DND-41 (cell line): ENCODE measurements at regions not wholly inside any gene's neighbourhood (a gene's known extent, or its start where the extent isn't known, plus 50 kb on each side); places are given as distances from the start of the nearest gene placed in this dataset.

Experiments used
- ATAC-seq: fragments of 200-7000 bp; cut with Tn5 transposase; 3 replicates; pipeline ENCODE4 v1.9.1; 2021; ENCODE audit warnings: low read depth; ENCODE audit not compliant: insufficient read depth
- DNase-seq: peaks from one replicate; pipeline ENCODE4 v3.0.0-alpha.2; 2020
- H2AFZ ChIP-seq: 2 replicates; pipeline ENCODE4 v1.6.0; 2012; ENCODE audit warnings: low read depth, low read length
- H3K27ac ChIP-seq: 2 replicates; pipeline ENCODE4 v1.5.1; 2012; ENCODE audit warnings: low read length, inconsistent platforms
- H3K27me3 ChIP-seq: fragments of 200-600 bp; sonication (generic); 2 replicates; pipeline ENCODE4 v1.6.0; 2012; ENCODE audit warnings: low read length, mild to moderate bottlenecking, inconsistent platforms; ENCODE audit not compliant: insufficient read depth, poor library complexity
- H3K36me3 ChIP-seq: 2 replicates; pipeline ENCODE4 v1.5.1; 2012; ENCODE audit warnings: low read length, inconsistent platforms; ENCODE audit not compliant: insufficient read depth
- H3K4me1 ChIP-seq: 2 replicates; pipeline ENCODE4 v1.5.1; 2012; ENCODE audit warnings: mild to moderate bottlenecking, low read length; ENCODE audit not compliant: insufficient read depth
- H3K4me2 ChIP-seq: 2 replicates; pipeline ENCODE4 v1.6.0; 2012; ENCODE audit warnings: mild to moderate bottlenecking, moderate library complexity, low read length, inconsistent platforms; ENCODE audit not compliant: insufficient read depth
- H3K4me3 ChIP-seq, 2 experiments: fragments of 200-600 bp in 1 of 2; shearing (Covaris generic) in 1 of 2; 2 replicates each; pipeline ENCODE4 v1.5.1; 2012 to 2016; ENCODE audit warnings: inconsistent platforms in 2 of 2, low read length in 2 of 2, mild to moderate bottlenecking in 2 of 2, low read depth in 1 of 2, moderate library complexity in 1 of 2
- H3K79me2 ChIP-seq: 2 replicates; pipeline ENCODE4 v1.6.0; 2012; ENCODE audit warnings: low read length, inconsistent platforms; ENCODE audit not compliant: insufficient read depth
- H3K9ac ChIP-seq: 2 replicates; pipeline ENCODE4 v1.6.0; 2012; ENCODE audit warnings: low read depth, mild to moderate bottlenecking, inconsistent platforms, low read length, moderate library complexity
- H3K9me3 ChIP-seq: 2 replicates; pipeline ENCODE4 v1.5.1; 2012; ENCODE audit warnings: low read length, moderate library complexity, mild to moderate bottlenecking, inconsistent platforms; ENCODE audit not compliant: insufficient read depth, severe bottlenecking
- H4K20me1 ChIP-seq: 2 replicates; pipeline ENCODE4 v1.6.0; 2012; ENCODE audit warnings: low read length; ENCODE audit not compliant: insufficient read depth
- CTCF ChIP-seq: IDR thresholded peaks from 2 replicates; pipeline ENCODE4 v1.5.1; 2012; ENCODE audit warnings: borderline replicate concordance, low read length, moderate library complexity, mild to moderate bottlenecking; ENCODE audit not compliant: poor library complexity, severe bottlenecking; ENCODE audit errors: extremely low read depth
- EZH2 ChIP-seq: IDR thresholded peaks from 3 replicates; pipeline ENCODE4 v1.6.1; 2012; ENCODE audit warnings: borderline replicate concordance, low read depth, mild to moderate bottlenecking, moderate library complexity, low read length, inconsistent platforms; ENCODE audit not compliant: severe bottlenecking

DNA sequence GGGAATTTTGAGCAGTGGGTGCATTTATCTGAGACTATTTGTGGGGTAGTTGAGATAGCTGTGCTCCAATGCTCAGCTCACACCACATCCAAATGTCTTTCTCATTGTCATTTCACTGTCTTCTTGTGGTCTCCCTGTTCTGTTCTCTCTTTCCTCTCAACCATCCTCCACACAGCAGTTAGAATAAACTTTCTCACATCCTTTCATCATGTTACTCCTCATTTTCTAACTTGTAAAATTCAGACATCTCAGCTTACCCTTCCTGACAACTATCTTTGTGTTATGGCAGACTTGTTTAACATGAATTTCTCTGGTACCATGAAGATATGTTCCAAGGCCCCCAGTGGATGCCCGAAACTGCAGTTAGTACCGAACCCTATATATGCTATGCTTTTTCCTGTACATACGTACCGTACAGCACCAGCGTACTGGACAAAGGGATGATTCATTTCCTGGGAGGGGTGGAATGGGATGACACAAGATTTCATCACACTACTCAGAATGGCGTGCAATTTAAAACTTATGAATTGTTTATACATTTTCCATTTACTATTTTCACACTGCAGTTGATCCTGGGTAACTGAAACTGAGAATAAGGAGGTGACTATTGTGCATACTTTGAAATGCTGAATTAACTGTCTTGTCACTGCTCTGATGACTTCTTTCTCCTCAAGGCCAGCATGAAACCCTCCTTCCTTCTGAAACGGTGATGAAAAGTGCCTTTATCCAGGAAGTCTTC is 177.1 kb upstream of the SLC38A2 start:
- H3K27ac ChIP-seq, result peak overlapping the region; percentile 15; the same call in 1 of the 2 replicates
- peaks cover 31% of the 10 kb centered on the region for H3K4me1 ChIP-seq
- no peak overlapping the region for H3K9ac ChIP-seq
- H3K36me3 ChIP-seq, result 0 out of 2 replicates have a peak, but pooled peaks cover 2% of the 10 kb centered on the region
- no peaks in the 10 kb centered on the region for H4K20me1 ChIP-seq
- no peak for DNase-seq
- peaks cover 8% of the 10 kb centered on the region for H3K9me3 ChIP-seq
- no peaks in the 10 kb centered on the region for H3K27me3 ChIP-seq
- ATAC-seq, result peak; percentile 62
- H3K4me3 ChIP-seq, result no peak overlapping the region
- no peak overlapping the region for H2AFZ ChIP-seq
- no peak overlapping the region for H3K4me2 ChIP-seq
- no peaks in the 10 kb centered on the region for H3K79me2 ChIP-seq
- TF ChIP-seq EZH2, result no peak

GRCh38 chr12:46548605-46549071 is 176.1 kb upstream of the SLC38A2 start:
- Histone ChIP-seq H4K20me1 (no peaks in the 10 kb centered on the region), H3K4me2 (no peak overlapping the region), H3K27ac (peak overlapping the region; percentile 25; the same call in 1 of the 2 replicates), H3K9me3 (peaks cover 8% of the 10 kb centered on the region), H3K4me1 (peaks cover 31% of the 10 kb centered on the region), H3K36me3 (0 out of 2 replicates have a peak, but pooled peaks cover 2% of the 10 kb centered on the region), H2AFZ (no peak overlapping the region), H3K4me3 (no peak overlapping the region), H3K9ac (no peak overlapping the region), H3K79me2 (no peaks in the 10 kb centered on the region), H3K27me3 (no peaks in the 10 kb centered on the region)
- TF ChIP-seq CTCF, result no peak
- no peak for TF ChIP-seq EZH2
- DNase-seq, result no peak
- no peak for ATAC-seq

DNA sequence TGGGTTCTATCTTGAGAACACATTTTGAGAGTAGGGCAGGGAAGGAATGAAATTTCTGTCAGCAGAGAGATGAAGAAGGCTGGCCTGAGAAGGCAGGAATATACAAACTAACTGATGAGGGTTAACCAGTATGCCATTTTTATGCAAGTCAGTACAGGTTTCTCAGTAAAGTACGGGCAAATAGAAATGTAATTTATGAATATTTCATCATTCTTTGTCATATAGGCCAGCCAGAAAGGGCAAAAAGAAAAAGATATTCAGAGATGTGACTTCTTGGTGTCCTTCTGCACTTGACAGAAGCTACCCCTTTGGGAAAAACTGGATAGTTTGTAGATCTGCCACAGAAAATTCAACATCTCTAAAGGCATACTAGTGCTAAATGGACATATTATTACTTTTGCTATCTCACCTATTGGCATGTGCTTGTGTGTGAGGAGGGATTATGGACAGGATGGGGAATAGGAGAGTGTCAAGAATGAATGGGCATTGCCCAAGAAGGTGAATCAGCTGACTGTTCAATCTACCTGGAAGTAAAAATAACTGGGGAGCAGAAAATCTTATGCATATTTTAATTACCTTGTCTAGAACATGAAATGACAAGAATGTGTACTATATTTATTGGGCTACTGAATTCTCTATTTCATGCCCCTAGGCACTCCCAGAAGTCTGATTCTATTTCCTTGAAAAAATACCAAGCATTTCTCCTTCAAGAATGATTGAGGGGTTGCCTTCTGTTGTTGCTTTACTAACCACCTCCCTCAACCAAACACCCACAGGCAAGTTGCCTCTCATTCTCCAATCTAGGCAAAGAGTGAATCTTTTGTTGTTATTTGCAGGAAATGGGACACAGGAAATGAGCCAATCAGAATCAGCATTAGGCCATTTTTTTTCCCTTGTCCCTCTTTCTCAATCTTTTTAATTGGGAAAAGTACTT is 175.1 kb upstream of the SLC38A2 start:
- Histone ChIP-seq H3K79me2 (no peaks in the 10 kb centered on the region), H3K4me3 (no peak overlapping the region), H3K4me1 (peaks cover 31% of the 10 kb centered on the region), H3K9ac (no peak overlapping the region), H4K20me1 (no peaks in the 10 kb centered on the region), H3K36me3 (0 out of 2 replicates have a peak, but pooled peaks cover 2% of the 10 kb centered on the region), H3K27me3 (no peaks in the 10 kb centered on the region), H2AFZ (no peak overlapping the region), H3K27ac (peak overlapping the region; percentile 42; the same call in 1 of the 2 replicates), H3K9me3 (peaks cover 8% of the 10 kb centered on the region), H3K4me2 (no peak overlapping the region)
- no peak for ATAC-seq
- TF ChIP-seq CTCF, result no peak
- no peak for TF ChIP-seq EZH2
- DNase-seq, result no peak
